Ovary (tissue), 7 donors: ENCODE measurements at regions not wholly inside any gene's neighbourhood (a gene's known extent, or its start where the extent isn't known, plus 50 kb on each side); places are given as distances from the start of the nearest gene placed in this dataset.
"Not testable (repeated sequence)": the region's sequence is repeated elsewhere in the genome, so short reads cannot be mapped to it uniquely, and the experiment has no call there.

Experiments
- DNase-seq, 5 donors: peaks; one replicate each; pipeline ENCODE4 v3.0.0-alpha.2; 2019 to 2020
- H3K27ac ChIP-seq, 2 donors: fragments of 200-600 bp; one replicate each; pipeline versions ENCODE4 v1.5.1 to v1.8.0; 2019 to 2022
- H3K27me3 ChIP-seq: fragments of 200-600 bp; one replicate; pipeline ENCODE4 v1.8.0; 2022
- H3K36me3 ChIP-seq: fragments of 200-600 bp; sonication (generic); one replicate; pipeline ENCODE4 v1.5.1; 2019
- H3K4me1 ChIP-seq: one replicate; pipeline ENCODE4 v1.8.1; 2013; ENCODE audit warnings: mild to moderate bottlenecking, moderate library complexity; ENCODE audit not compliant: insufficient read depth
- H3K4me3 ChIP-seq: fragments of 200-600 bp; sonication (generic); one replicate; pipeline ENCODE4 v1.5.1; 2017
- H3K9me3 ChIP-seq, 2 donors: fragments of 200-600 bp in 1 of 2; sonication (generic) in 1 of 2; one replicate each; pipeline versions ENCODE4 v1.5.1 to v1.8.1; 2013 to 2019; ENCODE audit warnings: mild to moderate bottlenecking in 1 of 2, moderate library complexity in 1 of 2
- CTCF ChIP-seq, 3 donors: fragments of 450-650 bp in 2 of 3; fragments of 200-600 bp in 1 of 3; IDR thresholded peaks; one replicate each; pipeline versions ENCODE4 v1.5.1 to v1.8.0; 2016 to 2022; ENCODE audit warnings: antibody characterized with exemption in 3 of 3, mild to moderate bottlenecking in 1 of 3
- EP300 ChIP-seq: sonication (generic); formaldehyde crosslinking; IDR thresholded peaks from one replicate; pipeline ENCODE4 v1.6.1; 2017; ENCODE audit warnings: antibody characterized with exemption
- POLR2A ChIP-seq: fragments of 450-650 bp; IDR thresholded peaks from one replicate; pipeline ENCODE4 v1.6.1; 2017; ENCODE audit warnings: antibody characterized with exemption, mild to moderate bottlenecking, moderate library complexity
- WGBS, 3 donors: extraction: QIAGEN DNeasy Blood & Tissue Kit in 1 of 3; methylation state at CpG; one replicate each; pipeline versions ENCODE4 v1.1.5 to v1.1.7; 2013 to 2017; 5-methylcytosine and 5-hydroxymethylcytosine counted together
- intact Hi-C, 4 donors: fragments of 100-400 bp; cut with DNase I; formaldehyde crosslinking; loops; one replicate each; pipeline versions ENCODE4 v1.11.0 to v1.15.1; 2022 to 2023
- donor health status: DM: no; HTN: no; CAD: no; lungs with moderate emphysema.
- donor health status: DM: no; HTN: no; CAD: no.
- donor health status: Bipolar disorder and iron deficiency.
- donor health status: DM: no; HTN: no; CAD: no.
- donor health status: DM: yes; HTN: yes; CAD: no.

DNA sequence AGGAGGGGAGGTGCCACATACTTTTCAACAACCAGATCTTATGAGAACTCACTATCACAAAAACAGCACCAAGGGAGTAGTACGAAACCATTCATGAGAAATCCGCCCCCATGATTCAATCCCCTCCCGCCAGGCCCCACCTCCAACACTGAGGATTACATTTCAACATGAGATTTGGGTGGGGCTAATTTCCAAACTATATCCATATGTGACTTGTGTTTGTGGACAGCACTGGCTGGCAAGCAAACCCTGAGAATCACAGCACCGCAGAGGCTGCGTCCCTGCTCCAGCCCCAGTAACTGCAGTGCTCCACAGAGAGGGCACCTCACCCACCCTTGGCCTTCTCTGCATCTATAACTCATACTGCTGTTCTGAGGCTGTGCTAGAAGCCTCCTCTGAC lies 211.2 kb upstream of the PODXL start:
- Histone ChIP-seq H3K36me3 (no peaks in the 10 kb centered on the region), H3K4me1 (no peaks in the 10 kb centered on the region), H3K9me3 (no peaks in the 10 kb centered on the region), H3K4me3 (no peak overlapping the region), H3K27me3 (no peaks in the 10 kb centered on the region), H3K27ac (no peak overlapping the region)
- TF ChIP-seq EP300 (no peak), POLR2A (no peak), CTCF (IDR thresholded peaks at IDR 0.05) (no peak)
- intact Hi-C loops = no loop called here
- 89 to 95% (median 91%) methylated on average over 5 of the region's 5 CpGs for WGBS, 3 donors
- no peak for DNase-seq

- H3K27me3 ChIP-seq = no peaks in the 10 kb centered on the region
- no peak overlapping the region for H3K27ac ChIP-seq
- DNase-seq = no peak
- H3K36me3 ChIP-seq = no peaks in the 10 kb centered on the region
- no peak for TF ChIP-seq POLR2A
- no peak for TF ChIP-seq CTCF (IDR thresholded peaks at IDR 0.05)
- no peak for TF ChIP-seq EP300
- no peak overlapping the region for H3K4me3 ChIP-seq
- WGBS, 3 donors = 47 to 58% (median 50%) methylated on average over 2 of the region's 2 CpGs
- intact Hi-C loops = no loop called here
- H3K9me3 ChIP-seq = no peaks in the 10 kb centered on the region
- no peaks in the 10 kb centered on the region for H3K4me1 ChIP-seq
These were observed 209.1 kb upstream of the PODXL start for GRCh38 chr7:131765575-131765974.

GRCh38 chr7:131764143-131764775 lies 207.8 kb upstream of the PODXL start:
- Histone ChIP-seq H3K4me3 (no peak overlapping the region), H3K4me1 (no peaks in the 10 kb centered on the region), H3K27me3 (no peaks in the 10 kb centered on the region), H3K27ac (no peak overlapping the region), H3K9me3 (no peaks in the 10 kb centered on the region), H3K36me3 (no peaks in the 10 kb centered on the region)
- DNase-seq = no peak
- TF ChIP-seq EP300 = no peak
- no peak for TF ChIP-seq CTCF (IDR thresholded peaks at IDR 0.05)
- TF ChIP-seq POLR2A = no peak
- 76 to 80% (median 78%) methylated on average over 13 of the region's 13 CpGs for WGBS, 3 donors
- intact Hi-C loops = no loop called here

GRCh38 chr7:131762753-131763152 lies 206.3 kb upstream of the PODXL start:
- intact Hi-C loops = no loop called here
- 74 to 78% (median 76%) methylated on average over 2 of the region's 2 CpGs for WGBS, 3 donors
- Histone ChIP-seq H3K4me1 (no peaks in the 10 kb centered on the region), H3K4me3 (no peak overlapping the region), H3K36me3 (no peaks in the 10 kb centered on the region), H3K27me3 (no peaks in the 10 kb centered on the region), H3K27ac (no peak overlapping the region), H3K9me3 (no peaks in the 10 kb centered on the region)
- no peak for TF ChIP-seq EP300
- TF ChIP-seq POLR2A = no peak
- TF ChIP-seq CTCF (IDR thresholded peaks at IDR 0.05) = no peak
- DNase-seq = no peak

DNA sequence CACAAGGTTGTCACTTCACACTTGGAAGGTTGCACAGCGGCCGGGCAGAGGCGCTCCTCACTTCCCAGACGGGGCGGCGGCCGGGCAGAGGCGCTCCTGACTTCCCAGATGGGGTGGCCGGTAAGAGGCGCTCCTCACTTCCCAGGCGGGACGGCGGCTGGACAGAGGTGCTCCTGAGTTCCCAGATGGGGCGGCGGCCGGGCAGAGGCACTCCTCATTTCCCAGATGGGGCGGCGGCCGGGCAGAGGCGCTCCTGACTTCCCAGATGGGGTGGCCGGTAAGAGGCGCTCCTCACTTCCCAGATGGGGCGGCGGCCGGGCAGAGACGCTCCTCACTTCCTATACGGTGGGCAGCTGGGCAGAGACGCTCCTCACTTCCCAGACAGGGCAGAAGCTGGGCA lies 199.4 kb upstream of the PODXL start:
- H3K27ac ChIP-seq, intact Hi-C loops: not testable (repeated sequence)
- WGBS, 3 donors = 93 to 96% (median 95%) methylated on average over 28 of the region's 28 CpGs

More for the DNA sequence above, 199.4 kb upstream of the PODXL start:
- not testable (repeated sequence) for H3K27me3 ChIP-seq, DNase-seq, H3K9me3 ChIP-seq, H3K4me3 ChIP-seq, H3K4me1 ChIP-seq, H3K36me3 ChIP-seq
